HUES6 (cell line): ENCODE measurements at regions not wholly inside any gene's neighbourhood (a gene's known extent, or its start where the extent isn't known, plus 50 kb on each side); places are given as distances from the start of the nearest gene placed in this dataset.
"Not testable (repeated sequence)": the region's sequence is repeated elsewhere in the genome, so short reads cannot be mapped to it uniquely, and the experiment has no call there.

Experiments
- H3K27ac ChIP-seq: 2 replicates; pipeline ENCODE4 v1.7.0; 2013; ENCODE audit warnings: low read depth, mild to moderate bottlenecking, low read length, inconsistent platforms
- H3K27me3 ChIP-seq: 2 replicates; pipeline ENCODE4 v1.6.1; 2013; ENCODE audit warnings: low read length; ENCODE audit not compliant: control insufficient read depth, insufficient read depth
- H3K36me3 ChIP-seq: 2 replicates; pipeline ENCODE4 v1.6.1; 2013; ENCODE audit warnings: low read length; ENCODE audit not compliant: control insufficient read depth, insufficient read depth
- H3K4me1 ChIP-seq: 2 replicates; pipeline ENCODE4 v1.6.1; 2013; ENCODE audit warnings: low read length; ENCODE audit not compliant: control insufficient read depth, insufficient read depth
- H3K4me3 ChIP-seq: 2 replicates; pipeline ENCODE4 v1.5.1; 2013; ENCODE audit warnings: low read depth, low read length
- H3K9ac ChIP-seq: one replicate; pipeline ENCODE4 v1.6.1; 2013; ENCODE audit warnings: mild to moderate bottlenecking, low read length
- H3K9me3 ChIP-seq: 2 replicates; pipeline ENCODE4 v1.6.1; 2013; ENCODE audit warnings: low read depth, low read length; ENCODE audit not compliant: control insufficient read depth, insufficient read depth

GRCh38 chr2:168320267-168320666 is 72.9 kb upstream of the STK39 start:
- no peaks in the 10 kb centered on the region for H3K36me3 ChIP-seq

GRCh38 chr2:168322325-168323007 is 75.1 kb upstream of the STK39 start:
- no peak overlapping the region for H3K4me3 ChIP-seq
- H3K4me1 ChIP-seq = peaks cover 5% of the 10 kb centered on the region; the same call in 1 of the 2 replicates
- no peaks in the 10 kb centered on the region for H3K27me3 ChIP-seq
- H3K9me3 ChIP-seq = no peaks in the 10 kb centered on the region
- no peaks in the 10 kb centered on the region for H3K36me3 ChIP-seq
- H3K27ac ChIP-seq = no peak overlapping the region
- no peak overlapping the region for H3K9ac ChIP-seq

More at GRCh38 chr2:168320267-168320666, 72.9 kb upstream of the STK39 start:
- Histone ChIP-seq H3K27ac (no peak overlapping the region), H3K9ac (no peak overlapping the region), H3K27me3 (no peaks in the 10 kb centered on the region), H3K4me1 (peaks cover 5% of the 10 kb centered on the region; the same call in 1 of the 2 replicates), H3K9me3 (no peaks in the 10 kb centered on the region), H3K4me3 (no peak overlapping the region)

DNA sequence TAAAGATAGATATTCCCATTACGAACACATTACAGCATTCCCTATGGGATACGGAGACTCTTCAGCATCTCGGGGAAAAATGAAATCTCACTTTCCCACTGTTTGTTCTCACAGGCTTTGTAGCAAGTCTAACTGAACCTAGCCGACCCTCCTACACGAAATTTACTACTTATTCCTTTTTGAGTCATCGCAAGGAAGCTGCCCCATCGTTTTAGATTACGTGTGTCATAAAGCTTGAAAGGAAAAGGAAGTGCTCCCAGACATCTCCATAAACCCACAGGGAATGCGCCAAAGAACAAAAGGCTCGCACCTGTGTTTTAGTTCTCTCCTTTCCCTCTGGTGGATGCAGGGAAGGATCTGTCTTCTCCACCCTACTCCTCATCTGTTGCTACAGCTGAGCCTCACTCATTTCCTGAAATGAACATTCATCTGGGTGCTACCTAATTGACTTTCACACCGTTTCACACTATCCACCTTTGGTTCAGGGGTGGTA is 76.2 kb upstream of the STK39 start:
- Histone ChIP-seq H3K27ac (no peak overlapping the region), H3K36me3 (no peaks in the 10 kb centered on the region), H3K27me3 (no peaks in the 10 kb centered on the region), H3K9ac (no peak overlapping the region), H3K4me1 (peaks cover 5% of the 10 kb centered on the region; the same call in 1 of the 2 replicates), H3K4me3 (no peak overlapping the region), H3K9me3 (no peaks in the 10 kb centered on the region)

DNA sequence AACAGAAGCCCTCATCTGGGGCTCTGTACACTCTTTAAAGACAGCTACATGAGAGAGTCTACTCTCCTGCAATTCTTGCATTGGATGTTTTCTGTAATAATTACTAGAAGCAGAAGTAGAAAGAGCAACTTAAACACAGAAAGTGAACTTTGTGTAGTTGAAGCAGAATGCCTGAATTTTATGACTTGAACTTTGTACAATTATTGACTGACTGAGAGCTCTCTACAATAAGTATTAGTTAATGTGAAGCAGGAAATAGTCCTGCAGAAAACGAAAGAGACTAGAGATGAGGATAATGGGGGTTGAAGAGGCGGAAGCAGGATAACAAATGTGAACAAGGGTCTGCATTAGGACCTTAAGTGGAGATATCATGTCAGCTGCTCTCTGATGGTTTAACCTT is 79.2 kb upstream of the STK39 start:
- Histone ChIP-seq H3K9me3 (peaks cover 2% of the 10 kb centered on the region; the same call in 1 of the 2 replicates), H3K27ac (no peak overlapping the region), H3K27me3 (no peaks in the 10 kb centered on the region), H3K36me3 (no peaks in the 10 kb centered on the region), H3K4me3 (no peak overlapping the region), H3K9ac (no peak overlapping the region), H3K4me1 (peaks cover 5% of the 10 kb centered on the region; the same call in 1 of the 2 replicates)

GRCh38 chr2:168327328-168327727 is 79.9 kb upstream of the STK39 start:
- no peak overlapping the region for H3K9ac ChIP-seq
- H3K36me3 ChIP-seq = no peaks in the 10 kb centered on the region
- H3K4me3 ChIP-seq = no peak overlapping the region
- H3K27me3 ChIP-seq = no peaks in the 10 kb centered on the region
- H3K27ac ChIP-seq = no peak overlapping the region
- H3K4me1 ChIP-seq = peaks cover 5% of the 10 kb centered on the region; the same call in 1 of the 2 replicates
- peaks cover 2% of the 10 kb centered on the region; the same call in 1 of the 2 replicates for H3K9me3 ChIP-seq

- Histone ChIP-seq H3K9ac (no peak overlapping the region), H3K9me3 (peaks cover 2% of the 10 kb centered on the region; the same call in 1 of the 2 replicates), H3K36me3 (no peaks in the 10 kb centered on the region), H3K4me3 (no peak overlapping the region), H3K27me3 (no peaks in the 10 kb centered on the region), H3K27ac (no peak overlapping the region), H3K4me1 (peaks cover 4% of the 10 kb centered on the region; the same call in 1 of the 2 replicates)
These were observed 81.0 kb upstream of the STK39 start for GRCh38 chr2:168328421-168328820.

DNA sequence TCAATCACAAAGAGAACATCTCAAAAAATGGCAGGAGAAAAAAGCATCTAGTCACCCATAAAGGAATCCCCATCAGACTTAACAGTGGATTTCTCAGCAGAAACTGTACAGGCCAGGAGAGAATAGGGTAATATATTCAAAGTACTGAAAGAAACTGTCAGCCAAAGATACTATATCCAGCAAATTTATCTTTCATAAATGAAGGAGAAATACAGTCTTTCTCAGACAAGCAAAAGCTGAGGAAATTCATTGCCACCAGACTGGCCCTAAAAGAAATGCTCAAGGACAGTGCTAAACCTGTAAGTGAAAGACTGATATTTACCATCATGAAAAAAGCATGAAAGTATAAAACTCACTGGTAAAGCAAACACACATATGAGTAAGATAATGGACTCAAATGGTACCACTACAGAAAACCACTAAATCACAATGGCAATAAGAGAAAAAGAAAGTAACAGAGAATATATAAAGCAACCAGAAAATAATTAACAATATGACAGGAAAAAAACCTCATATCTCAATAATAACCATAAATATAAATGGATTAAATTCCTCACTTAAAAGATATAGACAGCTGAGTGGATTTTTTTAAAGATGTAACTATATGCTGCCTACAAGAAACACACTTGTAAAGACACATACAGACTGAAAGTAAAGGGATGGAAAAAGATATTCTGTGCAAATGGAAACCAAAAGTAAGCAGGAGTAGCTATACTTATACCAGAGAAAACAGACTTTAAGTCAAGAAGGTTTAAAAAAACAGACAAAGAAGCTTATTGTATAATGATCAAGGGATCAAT is 83.4 kb upstream of the STK39 start:
- Histone ChIP-seq H3K27me3 (no peaks in the 10 kb centered on the region), H3K9me3 (peaks cover 2% of the 10 kb centered on the region; the same call in 1 of the 2 replicates), H3K9ac (no peak overlapping the region), H3K4me1 (no peaks in the 10 kb centered on the region), H3K4me3 (no peak overlapping the region), H3K36me3 (no peaks in the 10 kb centered on the region), H3K27ac (no peak overlapping the region)

GRCh38 chr2:168335254-168335653 is 87.9 kb upstream of the STK39 start:
- not testable (repeated sequence) for H3K9ac ChIP-seq, H3K36me3 ChIP-seq, H3K27ac ChIP-seq, H3K4me3 ChIP-seq, H3K4me1 ChIP-seq, H3K9me3 ChIP-seq, H3K27me3 ChIP-seq

GRCh38 chr2:168336786-168337388 is 89.5 kb upstream of the STK39 start:
- no peak overlapping the region for H3K27ac ChIP-seq
- H3K4me1 ChIP-seq = peaks cover 8% of the 10 kb centered on the region; the same call in 1 of the 2 replicates
- H3K9me3 ChIP-seq = no peaks in the 10 kb centered on the region
- H3K27me3 ChIP-seq = no peaks in the 10 kb centered on the region
- no peaks in the 10 kb centered on the region for H3K36me3 ChIP-seq
- no peak overlapping the region for H3K4me3 ChIP-seq
- no peak overlapping the region for H3K9ac ChIP-seq

DNA sequence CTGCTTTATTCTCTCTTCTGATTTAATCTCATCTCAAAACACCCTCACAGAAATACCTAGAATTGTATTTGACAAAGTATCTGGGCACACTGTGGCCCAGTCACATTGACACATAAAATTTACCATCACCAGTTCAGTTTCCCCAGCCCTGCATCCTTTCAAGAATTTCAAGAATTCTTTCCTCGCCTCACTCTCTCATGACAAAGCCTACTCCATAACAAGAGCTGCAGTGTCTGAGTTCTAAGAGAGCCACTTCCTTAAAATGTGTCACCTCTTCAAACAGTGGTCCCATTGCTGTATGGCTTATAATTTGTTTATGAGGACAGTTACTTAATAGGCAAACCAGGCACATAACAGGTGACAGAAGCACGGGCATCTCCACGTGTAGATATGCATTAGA is 90.9 kb upstream of the STK39 start:
- H3K27me3 ChIP-seq = no peaks in the 10 kb centered on the region
- no peak overlapping the region for H3K27ac ChIP-seq
- H3K9ac ChIP-seq = no peak overlapping the region
- no peak overlapping the region for H3K4me3 ChIP-seq
- H3K9me3 ChIP-seq = no peaks in the 10 kb centered on the region
- peaks cover 8% of the 10 kb centered on the region; the same call in 1 of the 2 replicates for H3K4me1 ChIP-seq
- H3K36me3 ChIP-seq = no peaks in the 10 kb centered on the region
